GM23338 (cell line): ENCODE measurements at regions not wholly inside any gene's neighbourhood (a gene's known extent, or its start where the extent isn't known, plus 50 kb on each side); places are given as distances from the start of the nearest gene placed in this dataset.

Experiments
- ATAC-seq: fragments of 200-7000 bp; cut with Tn5 transposase; 3 replicates; pipeline ENCODE4 v1.9.1; 2020
- DNase-seq: peaks from one replicate; pipeline ENCODE4 v3.0.0-alpha.2; 2015; ENCODE audit warnings: low spot score
- H2AFZ ChIP-seq: fragments of 200-600 bp; sonication (generic); 2 replicates; pipeline ENCODE4 v1.8.0; 2016; ENCODE audit warnings: antibody characterized with exemption, mild to moderate bottlenecking, moderate library complexity
- H3F3A ChIP-seq: fragments of 200-600 bp; sonication (generic); replicated peaks from 2 replicates; pipeline ENCODE4 v1.8.0; 2017; ENCODE audit warnings: antibody characterized with exemption, mixed run types, low read depth
- H3K27ac ChIP-seq: fragments of 200-600 bp; sonication (generic); 2 replicates; pipeline ENCODE4 v1.6.1; 2016; ENCODE audit warnings: low read depth
- H3K27me3 ChIP-seq: fragments of 200-600 bp; sonication (generic); 2 replicates; pipeline ENCODE4 v1.8.0; 2016; ENCODE audit warnings: mild to moderate bottlenecking, mixed run types, moderate library complexity; ENCODE audit not compliant: insufficient read depth
- H3K36me3 ChIP-seq: fragments of 200-600 bp; sonication (generic); 2 replicates; pipeline ENCODE4 v1.8.0; 2016; ENCODE audit warnings: mild to moderate bottlenecking; ENCODE audit not compliant: insufficient read depth
- H3K4me1 ChIP-seq: fragments of 200-600 bp; sonication (generic); 2 replicates; pipeline ENCODE4 v1.8.0; 2016; ENCODE audit warnings: mild to moderate bottlenecking, moderate library complexity; ENCODE audit not compliant: insufficient read depth
- H3K4me2 ChIP-seq: fragments of 200-600 bp; sonication (generic); 2 replicates; pipeline ENCODE4 v1.7.1; 2017; ENCODE audit warnings: mixed run types
- H3K4me3 ChIP-seq: fragments of 200-600 bp; sonication (generic); 2 replicates; pipeline ENCODE4 v1.6.1; 2016; ENCODE audit warnings: mixed run types
- H3K79me2 ChIP-seq: fragments of 200-600 bp; sonication (generic); replicated peaks from 2 replicates; pipeline ENCODE4 v1.8.0; 2017; ENCODE audit warnings: mild to moderate bottlenecking; ENCODE audit not compliant: insufficient read depth
- H3K9me2 ChIP-seq: fragments of 200-600 bp; sonication (generic); 2 replicates; pipeline ENCODE4 v1.8.0; 2017; ENCODE audit not compliant: insufficient read depth
- H4K20me1 ChIP-seq: fragments of 200-600 bp; sonication (generic); replicated peaks from 2 replicates; pipeline ENCODE4 v1.8.0; 2017; ENCODE audit warnings: mild to moderate bottlenecking; ENCODE audit not compliant: insufficient read depth
- H3K27ac Mint-ChIP-seq: 2 replicates; pipeline ENCODE4 v1.8.0; 2020; ENCODE audit warnings: inconsistent platforms, mild to moderate bottlenecking, moderate library complexity, mixed read lengths
- H3K27me3 Mint-ChIP-seq: 3 replicates; pipeline ENCODE4 v1.8.0; 2022; ENCODE audit warnings: low read depth, mild to moderate bottlenecking, moderate library complexity, mixed read lengths, inconsistent platforms; ENCODE audit not compliant: insufficient read depth, poor library complexity
- H3K36me3 Mint-ChIP-seq: 3 replicates; pipeline ENCODE4 v1.8.0; 2021; ENCODE audit warnings: low read depth, mild to moderate bottlenecking, inconsistent platforms, moderate library complexity, mixed read lengths
- H3K4me1 Mint-ChIP-seq: 3 replicates; pipeline ENCODE4 v1.8.0; 2020; ENCODE audit warnings: mild to moderate bottlenecking, inconsistent platforms, mixed read lengths
- H3K4me3 Mint-ChIP-seq: 3 replicates; pipeline ENCODE4 v1.8.0; 2021; ENCODE audit warnings: moderate library complexity, mild to moderate bottlenecking, inconsistent platforms, mixed read lengths
- H3K9me3 Mint-ChIP-seq: 3 replicates; pipeline ENCODE4 v1.8.0; 2020; ENCODE audit warnings: moderate library complexity, mild to moderate bottlenecking, inconsistent platforms, mixed read lengths
- CREB1 ChIP-seq: fragments of 250-450 bp; sonication (Bioruptor Pico); IDR thresholded peaks from 2 replicates; pipeline ENCODE4 v1.5.0; 2020; ENCODE audit warnings: low read depth, mild to moderate bottlenecking, moderate library complexity
- EZH2 ChIP-seq: fragments of 200-600 bp; sonication (generic); IDR thresholded peaks from one replicate; pipeline ENCODE4 v1.8.0; 2017; ENCODE audit warnings: antibody characterized with exemption, mild to moderate bottlenecking, low read depth; ENCODE audit not compliant: unreplicated experiment
- EZH2phosphoT487 ChIP-seq: fragments of 200-600 bp; sonication (generic); IDR thresholded peaks from one replicate; pipeline ENCODE4 v1.8.1; 2018; ENCODE audit warnings: antibody characterized with exemption; ENCODE audit not compliant: unreplicated experiment
- JUNB ChIP-seq: IDR thresholded peaks from one replicate; pipeline ENCODE4 v1.6.1; 2016; ENCODE audit warnings: antibody characterized with exemption; ENCODE audit not compliant: unreplicated experiment
- NANOG ChIP-seq: IDR thresholded peaks from 2 replicates; pipeline ENCODE4 v1.6.1; 2016; ENCODE audit warnings: antibody characterized with exemption, borderline replicate concordance
- POLR2AphosphoS5 ChIP-seq: IDR thresholded peaks from 2 replicates; pipeline ENCODE4 v1.6.1; 2016; ENCODE audit warnings: antibody characterized with exemption, low read depth
- STAT1 ChIP-seq: IDR thresholded peaks from one replicate; pipeline ENCODE4 v1.6.1; 2016; ENCODE audit warnings: antibody characterized with exemption; ENCODE audit not compliant: unreplicated experiment
- ZNF114 ChIP-seq: fragments of 250-450 bp; sonication (Bioruptor Pico); IDR thresholded peaks from 2 replicates; pipeline ENCODE4 v1.5.0; 2020; ENCODE audit warnings: mild to moderate bottlenecking, moderate library complexity
- ZNF331 ChIP-seq: fragments of 250-450 bp; sonication (Bioruptor Pico); IDR thresholded peaks from 2 replicates; pipeline ENCODE4 v1.5.0; 2020; ENCODE audit warnings: low read depth, mild to moderate bottlenecking, moderate library complexity
- ZNF462 ChIP-seq: fragments of 250-450 bp; sonication (Bioruptor Pico); IDR thresholded peaks from 2 replicates; pipeline ENCODE4 v1.5.0; 2020; ENCODE audit warnings: mild to moderate bottlenecking, moderate library complexity
- TF ChIP-seq, protein P1 (sequence below): IDR thresholded peaks from one replicate; pipeline ENCODE4 v1.6.1; 2018; ENCODE audit warnings: antibody characterized with exemption; ENCODE audit not compliant: unreplicated experiment
- TF ChIP-seq, protein P2 (sequence below), 2 experiments: fragments of 200-600 bp in 1 of 2; sonication (generic) in 1 of 2; conservative IDR thresholded peaks; 2 replicates each; pipeline versions ENCODE4 v1.5.1 to v1.6.1; 2016 to 2017; ENCODE audit warnings: antibody characterized with exemption in 2 of 2, low read depth in 2 of 2, mild to moderate bottlenecking in 2 of 2, moderate library complexity in 1 of 2
- TF ChIP-seq, protein P3 (sequence below): IDR thresholded peaks from 2 replicates; pipeline ENCODE4 v1.6.1; 2016; ENCODE audit warnings: antibody characterized with exemption

- peaks cover 5% of the 10 kb centered on the region; the same call in 2 of the 3 replicates for H3K4me1 Mint-ChIP-seq
- no peaks in the 10 kb centered on the region for H3F3A ChIP-seq
- H3K9me3 Mint-ChIP-seq: no peaks in the 10 kb centered on the region
- H3K4me3 ChIP-seq: no peak overlapping the region
- H3K27ac Mint-ChIP-seq: no peak overlapping the region
- H3K4me1 ChIP-seq: no peaks in the 10 kb centered on the region
- no peaks in the 10 kb centered on the region for H3K79me2 ChIP-seq
- no peak overlapping the region for H3K4me3 Mint-ChIP-seq
- H2AFZ ChIP-seq: no peak overlapping the region
- no peak for DNase-seq
- TF ChIP-seq ZNF114 (CRISPR knock-in tag): no peak
- TF ChIP-seq CREB1 (CRISPR knock-in tag): no peak
- TF ChIP-seq ZNF462: no peak
- TF ChIP-seq, protein P1, sequence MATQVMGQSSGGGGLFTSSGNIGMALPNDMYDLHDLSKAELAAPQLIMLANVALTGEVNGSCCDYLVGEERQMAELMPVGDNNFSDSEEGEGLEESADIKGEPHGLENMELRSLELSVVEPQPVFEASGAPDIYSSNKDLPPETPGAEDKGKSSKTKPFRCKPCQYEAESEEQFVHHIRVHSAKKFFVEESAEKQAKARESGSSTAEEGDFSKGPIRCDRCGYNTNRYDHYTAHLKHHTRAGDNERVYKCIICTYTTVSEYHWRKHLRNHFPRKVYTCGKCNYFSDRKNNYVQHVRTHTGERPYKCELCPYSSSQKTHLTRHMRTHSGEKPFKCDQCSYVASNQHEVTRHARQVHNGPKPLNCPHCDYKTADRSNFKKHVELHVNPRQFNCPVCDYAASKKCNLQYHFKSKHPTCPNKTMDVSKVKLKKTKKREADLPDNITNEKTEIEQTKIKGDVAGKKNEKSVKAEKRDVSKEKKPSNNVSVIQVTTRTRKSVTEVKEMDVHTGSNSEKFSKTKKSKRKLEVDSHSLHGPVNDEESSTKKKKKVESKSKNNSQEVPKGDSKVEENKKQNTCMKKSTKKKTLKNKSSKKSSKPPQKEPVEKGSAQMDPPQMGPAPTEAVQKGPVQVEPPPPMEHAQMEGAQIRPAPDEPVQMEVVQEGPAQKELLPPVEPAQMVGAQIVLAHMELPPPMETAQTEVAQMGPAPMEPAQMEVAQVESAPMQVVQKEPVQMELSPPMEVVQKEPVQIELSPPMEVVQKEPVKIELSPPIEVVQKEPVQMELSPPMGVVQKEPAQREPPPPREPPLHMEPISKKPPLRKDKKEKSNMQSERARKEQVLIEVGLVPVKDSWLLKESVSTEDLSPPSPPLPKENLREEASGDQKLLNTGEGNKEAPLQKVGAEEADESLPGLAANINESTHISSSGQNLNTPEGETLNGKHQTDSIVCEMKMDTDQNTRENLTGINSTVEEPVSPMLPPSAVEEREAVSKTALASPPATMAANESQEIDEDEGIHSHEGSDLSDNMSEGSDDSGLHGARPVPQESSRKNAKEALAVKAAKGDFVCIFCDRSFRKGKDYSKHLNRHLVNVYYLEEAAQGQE: no peak
- TF ChIP-seq EZH2: no peak
- no peak for TF ChIP-seq ZNF331 (CRISPR knock-in tag)
- no peak for TF ChIP-seq EZH2phosphoT487
- TF ChIP-seq, protein P2, sequence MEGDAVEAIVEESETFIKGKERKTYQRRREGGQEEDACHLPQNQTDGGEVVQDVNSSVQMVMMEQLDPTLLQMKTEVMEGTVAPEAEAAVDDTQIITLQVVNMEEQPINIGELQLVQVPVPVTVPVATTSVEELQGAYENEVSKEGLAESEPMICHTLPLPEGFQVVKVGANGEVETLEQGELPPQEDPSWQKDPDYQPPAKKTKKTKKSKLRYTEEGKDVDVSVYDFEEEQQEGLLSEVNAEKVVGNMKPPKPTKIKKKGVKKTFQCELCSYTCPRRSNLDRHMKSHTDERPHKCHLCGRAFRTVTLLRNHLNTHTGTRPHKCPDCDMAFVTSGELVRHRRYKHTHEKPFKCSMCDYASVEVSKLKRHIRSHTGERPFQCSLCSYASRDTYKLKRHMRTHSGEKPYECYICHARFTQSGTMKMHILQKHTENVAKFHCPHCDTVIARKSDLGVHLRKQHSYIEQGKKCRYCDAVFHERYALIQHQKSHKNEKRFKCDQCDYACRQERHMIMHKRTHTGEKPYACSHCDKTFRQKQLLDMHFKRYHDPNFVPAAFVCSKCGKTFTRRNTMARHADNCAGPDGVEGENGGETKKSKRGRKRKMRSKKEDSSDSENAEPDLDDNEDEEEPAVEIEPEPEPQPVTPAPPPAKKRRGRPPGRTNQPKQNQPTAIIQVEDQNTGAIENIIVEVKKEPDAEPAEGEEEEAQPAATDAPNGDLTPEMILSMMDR (conservative IDR thresholded peaks at IDR 0.05; ENCODE audit: low read depth in 2 of 2): no peak
- no peak for TF ChIP-seq JUNB
- no peak for TF ChIP-seq STAT1
- TF ChIP-seq, protein P3, sequence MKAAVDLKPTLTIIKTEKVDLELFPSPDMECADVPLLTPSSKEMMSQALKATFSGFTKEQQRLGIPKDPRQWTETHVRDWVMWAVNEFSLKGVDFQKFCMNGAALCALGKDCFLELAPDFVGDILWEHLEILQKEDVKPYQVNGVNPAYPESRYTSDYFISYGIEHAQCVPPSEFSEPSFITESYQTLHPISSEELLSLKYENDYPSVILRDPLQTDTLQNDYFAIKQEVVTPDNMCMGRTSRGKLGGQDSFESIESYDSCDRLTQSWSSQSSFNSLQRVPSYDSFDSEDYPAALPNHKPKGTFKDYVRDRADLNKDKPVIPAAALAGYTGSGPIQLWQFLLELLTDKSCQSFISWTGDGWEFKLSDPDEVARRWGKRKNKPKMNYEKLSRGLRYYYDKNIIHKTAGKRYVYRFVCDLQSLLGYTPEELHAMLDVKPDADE: no peak
- no peak for TF ChIP-seq NANOG
- TF ChIP-seq POLR2AphosphoS5: no peak
- H3K9me2 ChIP-seq: no peaks in the 10 kb centered on the region
- no peaks in the 10 kb centered on the region for H3K36me3 ChIP-seq
- no peak for ATAC-seq
- no peaks in the 10 kb centered on the region for H3K27me3 ChIP-seq
- no peak overlapping the region for H3K4me2 ChIP-seq
- H3K36me3 Mint-ChIP-seq: no peaks in the 10 kb centered on the region
- no peak overlapping the region for H3K27ac ChIP-seq
- no peaks in the 10 kb centered on the region for H4K20me1 ChIP-seq
- peaks cover 9% of the 10 kb centered on the region for H3K27me3 Mint-ChIP-seq
Measured at GRCh38 chr11:119525180-119525866, 102.4 kb upstream of the THY1 start.
